OCI-LY7 (cell line): ENCODE measurements at regions not wholly inside any gene's neighbourhood (a gene's known extent, or its start where the extent isn't known, plus 50 kb on each side); places are given as distances from the start of the nearest gene placed in this dataset.

Experiments used
- BruUV-seq: library from RNA; stranded (reverse); fragments of 400-500 nt; replicated peaks from 2 replicates; lab custom pipeline; 2021; lab: Mats Ljungman, UMichigan
- CTCF ChIA-PET: fragments of 300-600 bp; sonication (Branson Sonifier 250); formaldehyde crosslinking; loops from one replicate; lab custom pipeline; 2022; ENCODE audit warnings: antibody characterized with exemption; ENCODE audit not compliant: unreplicated experiment; lab: Charles Lee
- POLR2A ChIA-PET: fragments of 300-600 bp; sonication (Branson Sonifier 250); formaldehyde crosslinking; loops from one replicate; lab custom pipeline; 2022; ENCODE audit warnings: antibody characterized with exemption; lab: Charles Lee
- DNase-seq: peaks from one replicate; pipeline ENCODE4 v3.0.0-alpha.2; 2015; ENCODE audit warnings: low spot score
- H2AFZ ChIP-seq: fragments of 200-600 bp; sonication (generic), shearing (Covaris generic); 2 replicates; pipeline ENCODE4 v1.6.1; 2014; ENCODE audit warnings: mild to moderate bottlenecking, antibody characterized with exemption, low read length, moderate library complexity
- H3K27ac ChIP-seq: fragments of 200-600 bp; sonication (generic); 2 replicates; pipeline ENCODE4 v1.5.1; 2014; ENCODE audit warnings: mixed run types, low read depth, mild to moderate bottlenecking, moderate library complexity, low read length, inconsistent platforms; ENCODE audit not compliant: poor library complexity, severe bottlenecking
- H3K36me3 ChIP-seq: fragments of 200-600 bp; sonication (generic); 2 replicates; pipeline ENCODE4 v1.6.1; 2014; ENCODE audit warnings: mild to moderate bottlenecking, antibody characterized with exemption, low read length, moderate library complexity, mixed read lengths; ENCODE audit not compliant: insufficient read depth
- H3K4me1 ChIP-seq: fragments of 200-600 bp; sonication (generic); 2 replicates; pipeline ENCODE4 v1.5.1; 2014; ENCODE audit warnings: mild to moderate bottlenecking, low read length; ENCODE audit not compliant: insufficient read depth, poor library complexity, severe bottlenecking
- H3K4me2 ChIP-seq: fragments of 200-600 bp; sonication (generic); 2 replicates; pipeline ENCODE4 v1.6.1; 2014; ENCODE audit warnings: mild to moderate bottlenecking, low read length
- H3K4me3 ChIP-seq: fragments of 200-600 bp; sonication (generic); 2 replicates; pipeline ENCODE4 v1.5.1; 2014; ENCODE audit warnings: mild to moderate bottlenecking, low read depth, low read length; ENCODE audit not compliant: poor library complexity, severe bottlenecking
- H3K79me2 ChIP-seq: fragments of 200-600 bp; sonication (generic); 2 replicates; pipeline ENCODE4 v1.6.1; 2016; ENCODE audit warnings: low read depth, mild to moderate bottlenecking, low read length, moderate library complexity, mixed read lengths; ENCODE audit not compliant: insufficient read depth
- H3K9me2 ChIP-seq: fragments of 200-600 bp; sonication (generic); 2 replicates; pipeline ENCODE4 v1.6.1; 2016; ENCODE audit warnings: mild to moderate bottlenecking, low read length, mixed read lengths; ENCODE audit not compliant: insufficient read depth
- H3K9me3 ChIP-seq: fragments of 200-600 bp; sonication (generic); 2 replicates; pipeline ENCODE4 v1.6.1; 2014; ENCODE audit warnings: mild to moderate bottlenecking, mixed run types, low read length, mixed read lengths
- H4K20me1 ChIP-seq: fragments of 200-600 bp; sonication (generic); 2 replicates; pipeline ENCODE4 v1.6.1; 2014; ENCODE audit warnings: mild to moderate bottlenecking, antibody characterized with exemption, low read length, moderate library complexity, mixed read lengths; ENCODE audit not compliant: insufficient read depth
- CTCF ChIP-seq: fragments of 200-600 bp; sonication (generic); conservative IDR thresholded peaks from 2 replicates; pipeline ENCODE4 v1.5.1; 2014; ENCODE audit warnings: mild to moderate bottlenecking, antibody characterized with exemption, low read length, moderate library complexity, mixed read lengths
- EZH2phosphoT487 ChIP-seq: fragments of 200-600 bp; sonication (generic); IDR thresholded peaks from 2 replicates; pipeline ENCODE4 v1.6.1; 2018; ENCODE audit warnings: low read depth, borderline replicate concordance, mild to moderate bottlenecking, mixed run types, antibody characterized with exemption, low read length, moderate library complexity, mixed read lengths
- intact Hi-C: fragments of 100-400 bp; cut with micrococcal nuclease; formaldehyde crosslinking; loops from one replicate; pipeline ENCODE4 v1.10.0; 2022; ENCODE audit not compliant: unreplicated experiment

GRCh38 chr13:47025791-47026447 is 129.1 kb upstream of the HTR2A start:
- no peaks in the 10 kb centered on the region for H3K79me2 ChIP-seq
- H3K9me3 ChIP-seq, result no peaks in the 10 kb centered on the region
- BruUV-seq, result no TSS peak
- DNase-seq, result no peak
- no peak overlapping the region for H2AFZ ChIP-seq
- CTCF ChIA-PET, result no interaction called here
- no peak overlapping the region for H3K4me2 ChIP-seq
- no peak overlapping the region for H3K27ac ChIP-seq
- POLR2A ChIA-PET, result interaction anchor here (0.6 to 1.1 kb wide), 3 partner anchors 30 to 883 kb away, joined by 3 to 4 read pairs (median 3); no protein-coding TSS in a partner anchor
- no peaks in the 10 kb centered on the region for H3K9me2 ChIP-seq
- intact Hi-C loops, result no loop called here
- TF ChIP-seq EZH2phosphoT487 (no peak), CTCF (no peak)
- H3K4me1 ChIP-seq, result peaks cover 7% of the 10 kb centered on the region
- no peaks in the 10 kb centered on the region for H3K36me3 ChIP-seq
- no peak overlapping the region for H3K4me3 ChIP-seq
- no peaks in the 10 kb centered on the region for H4K20me1 ChIP-seq

GRCh38 chr13:47019977-47020376 is 123.1 kb upstream of the HTR2A start:
- CTCF ChIA-PET, result no interaction called here
- H3K9me2 ChIP-seq, result no peaks in the 10 kb centered on the region

More at GRCh38 chr13:47019977-47020376, 123.1 kb upstream of the HTR2A start:
- Histone ChIP-seq H3K27ac (no peak overlapping the region), H4K20me1 (no peaks in the 10 kb centered on the region), H3K79me2 (no peaks in the 10 kb centered on the region), H3K4me2 (no peak overlapping the region), H2AFZ (no peak overlapping the region), H3K36me3 (no peaks in the 10 kb centered on the region), H3K9me3 (peaks cover 5% of the 10 kb centered on the region; the same call in 1 of the 2 replicates), H3K4me1 (peaks cover 5% of the 10 kb centered on the region), H3K4me3 (no peak overlapping the region)
- POLR2A ChIA-PET, result interaction anchor here (1.2 kb wide), 1 partner anchor 80 kb away, joined by 3 read pairs; no protein-coding TSS in a partner anchor
- intact Hi-C loops, result no loop called here
- no peak for DNase-seq
- BruUV-seq, result no TSS peak
- TF ChIP-seq EZH2phosphoT487, result no peak
- no peak for TF ChIP-seq CTCF
